HL-60 (cell line): ENCODE measurements at regions not wholly inside any gene's neighbourhood (a gene's known extent, or its start where the extent isn't known, plus 50 kb on each side); places are given as distances from the start of the nearest gene placed in this dataset.

ENCODE experiments used
- DNase-seq, 2 experiments: peaks; one replicate each; pipeline ENCODE4 v3.0.0-alpha.2; 2010 to 2020; ENCODE audit warnings: low read depth in 1 of 2, low spot score in 1 of 2
- H3K27ac ChIP-seq: fragments of 250-450 bp; sonication (Bioruptor Pico); replicated peaks from 2 replicates; pipeline ENCODE4 v1.5.1; 2020; ENCODE audit warnings: mild to moderate bottlenecking, moderate library complexity
- H3K27me3 ChIP-seq: fragments of 250-450 bp; sonication (Bioruptor Pico); 2 replicates; pipeline ENCODE4 v1.5.1; 2021; ENCODE audit warnings: mild to moderate bottlenecking, moderate library complexity; ENCODE audit not compliant: insufficient read depth, poor library complexity, severe bottlenecking
- H3K4me3 ChIP-seq: replicated peaks from 2 replicates; pipeline ENCODE4 v1.5.1; 2011; ENCODE audit warnings: mild to moderate bottlenecking, control low read depth, low read length; ENCODE audit not compliant: insufficient read depth
- CTCF ChIP-seq: IDR thresholded peaks from one replicate; pipeline ENCODE4 v1.5.1; 2011; ENCODE audit warnings: low read length, control low read depth, inconsistent platforms; ENCODE audit not compliant: insufficient read depth
- GABPA ChIP-seq: IDR thresholded peaks from 2 replicates; pipeline ENCODE4 v1.6.1; 2012; ENCODE audit warnings: low read depth
- POLR2AphosphoS5 ChIP-seq: IDR thresholded peaks from 2 replicates; pipeline ENCODE4 v1.6.1; 2012; ENCODE audit warnings: low read depth
- REST ChIP-seq: IDR thresholded peaks from 2 replicates; pipeline ENCODE4 v1.6.1; 2012; ENCODE audit warnings: low read depth; ENCODE audit not compliant: insufficient replicate concordance
- SPI1 ChIP-seq: IDR thresholded peaks from 2 replicates; pipeline ENCODE4 v1.6.1; 2012; ENCODE audit warnings: low read depth, mild to moderate bottlenecking, borderline replicate concordance

- no peaks in the 10 kb centered on the region for H3K27me3 ChIP-seq
- no peak overlapping the region for H3K27ac ChIP-seq
- DNase-seq, result no peak
- TF ChIP-seq REST (no peak), CTCF (no peak), GABPA (no peak), SPI1 (no peak), POLR2AphosphoS5 (no peak)
- no peak overlapping the region for H3K4me3 ChIP-seq
Measured at GRCh38 chr1:191255354-191256054, 777.8 kb upstream of the BRINP3 start.

GRCh38 chr1:191256917-191257316 is 779.3 kb upstream of the BRINP3 start:
- H3K4me3 ChIP-seq, result no peak overlapping the region
- no peak for DNase-seq
- H3K27ac ChIP-seq, result no peak overlapping the region
- TF ChIP-seq SPI1 (no peak), POLR2AphosphoS5 (no peak), CTCF (no peak), GABPA (no peak), REST (no peak)
- no peaks in the 10 kb centered on the region for H3K27me3 ChIP-seq

GRCh38 chr1:191260056-191260455 is 782.4 kb upstream of the BRINP3 start:
- no peak overlapping the region for H3K4me3 ChIP-seq
- no peaks in the 10 kb centered on the region for H3K27me3 ChIP-seq
- no peak for TF ChIP-seq CTCF
- no peak for TF ChIP-seq SPI1
- TF ChIP-seq POLR2AphosphoS5, result no peak
- TF ChIP-seq REST, result no peak
- TF ChIP-seq GABPA, result no peak
- H3K27ac ChIP-seq, result no peak overlapping the region
- no peak for DNase-seq
